Activated naive CD4-positive, alpha-beta T cell treated with anti-CD3 and anti-CD28 coated beads, Interleukin-2, amount 10 ng/mL, durations not matched to agents 7 days and 5 days (primary cell): ENCODE measurements at regions not wholly inside any gene's neighbourhood (a gene's known extent, or its start where the extent isn't known, plus 50 kb on each side); places are given as distances from the start of the nearest gene placed in this dataset.
"Not testable (repeated sequence)": the region's sequence is repeated elsewhere in the genome, so short reads cannot be mapped to it uniquely, and the experiment has no call there.

Experiments used
- CTCF ChIA-PET: fragments of 350-600 bp; sonication (Branson Sonifier 250); formaldehyde crosslinking; loops from one replicate; lab custom pipeline; 2021; ENCODE audit warnings: antibody characterized with exemption; lab: Charles Lee
- DNase-seq: peaks from one replicate; pipeline ENCODE4 v3.0.0-alpha.2; 2020
- H3K27ac Mint-ChIP-seq: one replicate; pipeline ENCODE4 v1.8.0; 2021; ENCODE audit warnings: mild to moderate bottlenecking, moderate library complexity, mixed read lengths
- H3K27me3 Mint-ChIP-seq: one replicate; pipeline ENCODE4 v1.8.0; 2021; ENCODE audit warnings: mild to moderate bottlenecking, mixed read lengths
- H3K36me3 Mint-ChIP-seq: one replicate; pipeline ENCODE4 v1.8.0; 2021; ENCODE audit warnings: mixed read lengths
- H3K4me1 Mint-ChIP-seq: one replicate; pipeline ENCODE4 v1.8.0; 2021; ENCODE audit warnings: mixed read lengths
- H3K4me3 Mint-ChIP-seq: one replicate; pipeline ENCODE4 v1.8.0; 2021; ENCODE audit warnings: mild to moderate bottlenecking, moderate library complexity, mixed read lengths
- H3K9me3 Mint-ChIP-seq: one replicate; pipeline ENCODE4 v1.8.0; 2021; ENCODE audit warnings: mixed read lengths

DNA sequence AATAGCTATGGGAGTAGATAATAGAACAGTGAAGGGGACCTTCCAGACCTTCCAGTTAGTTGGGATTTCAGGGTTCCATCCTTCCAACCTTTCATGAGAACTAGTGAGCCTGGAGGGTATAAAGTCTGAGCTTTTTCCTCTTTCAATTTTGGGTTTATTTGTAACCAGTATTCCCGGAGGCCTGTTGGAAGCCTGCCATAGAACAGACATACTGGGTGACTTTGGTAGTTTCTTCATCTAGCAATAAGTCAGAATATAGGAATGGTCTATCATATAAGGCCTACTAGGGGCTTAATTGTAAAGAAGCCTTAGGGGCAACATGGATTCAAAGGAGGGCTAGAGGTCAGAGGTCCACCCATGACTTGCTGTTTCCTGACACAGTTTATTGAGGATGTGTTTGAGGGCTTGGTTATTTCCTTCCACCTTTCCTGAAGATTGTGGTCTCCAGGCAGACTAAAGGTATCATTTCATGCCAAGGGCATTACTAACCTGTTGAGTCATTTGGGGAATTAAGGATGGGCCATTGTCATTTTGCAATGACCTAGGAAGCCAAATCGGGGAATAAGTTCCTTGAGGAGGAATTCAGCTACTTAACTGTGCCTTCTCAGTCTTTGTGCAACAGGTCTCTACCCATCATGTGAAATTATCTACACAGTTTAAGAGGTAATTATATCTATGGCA, 410.3 kb downstream of the SLC6A15 start:
- no peak for DNase-seq
- Mint-ChIP-seq H3K36me3 (no peaks in the 10 kb centered on the region), H3K4me1 (no peaks in the 10 kb centered on the region), H3K9me3 (no peaks in the 10 kb centered on the region), H3K27me3 (no peaks in the 10 kb centered on the region), H3K4me3 (no peak overlapping the region), H3K27ac (no peak overlapping the region)
- CTCF ChIA-PET = interaction anchor here (3.3 kb wide), 1 partner anchor 1816 kb away, joined by 15 read pairs; the partner anchor contains the start of gene TMTC2

DNA sequence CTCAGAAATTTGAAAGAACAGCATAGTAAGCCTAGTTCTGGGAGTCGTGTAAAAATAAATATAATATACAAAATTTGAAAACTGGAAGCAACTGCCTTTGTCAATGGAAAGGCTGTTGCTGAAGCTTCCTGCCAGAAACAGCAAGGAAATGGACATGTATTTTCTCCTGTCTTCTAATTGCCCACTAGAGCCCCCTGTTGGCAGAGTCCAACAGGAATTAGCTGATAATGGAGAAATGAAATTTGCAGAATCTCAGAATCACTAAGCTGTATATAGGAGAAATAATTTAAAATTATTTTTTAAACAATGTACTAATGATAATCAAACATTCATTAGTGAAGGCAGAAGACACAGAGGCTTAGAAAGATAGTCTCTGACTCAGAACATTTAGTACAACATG, 414.8 kb downstream of the SLC6A15 start:
- Mint-ChIP-seq H3K36me3 (no peaks in the 10 kb centered on the region), H3K4me1 (no peaks in the 10 kb centered on the region), H3K4me3 (no peak overlapping the region), H3K27me3 (no peaks in the 10 kb centered on the region), H3K27ac (no peak overlapping the region), H3K9me3 (no peaks in the 10 kb centered on the region)
- CTCF ChIA-PET = interaction anchor here (1.0 kb wide), 1 partner anchor 9 kb away, joined by 3 read pairs; no protein-coding TSS in a partner anchor
- DNase-seq = no peak

DNA sequence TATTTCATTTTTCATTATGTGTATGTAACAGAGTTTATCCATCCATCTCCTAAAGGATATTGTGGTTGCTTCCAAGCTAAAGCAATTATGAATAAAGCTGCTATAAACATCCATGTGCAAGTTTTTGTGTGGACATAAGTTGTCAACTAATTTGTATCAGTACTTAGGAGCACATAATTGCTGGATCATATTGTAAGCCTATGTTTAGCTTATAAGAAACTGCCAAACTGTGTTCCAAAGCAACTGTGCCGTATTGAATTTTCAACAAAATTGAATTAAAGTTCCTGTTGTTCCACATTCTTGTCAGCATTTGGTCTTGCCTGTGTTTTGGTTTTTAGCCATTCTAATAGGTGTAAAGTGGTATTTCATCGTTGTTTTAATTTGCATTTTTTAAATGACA, 416.9 kb downstream of the SLC6A15 start:
- H3K9me3 Mint-ChIP-seq = no peaks in the 10 kb centered on the region

DNA sequence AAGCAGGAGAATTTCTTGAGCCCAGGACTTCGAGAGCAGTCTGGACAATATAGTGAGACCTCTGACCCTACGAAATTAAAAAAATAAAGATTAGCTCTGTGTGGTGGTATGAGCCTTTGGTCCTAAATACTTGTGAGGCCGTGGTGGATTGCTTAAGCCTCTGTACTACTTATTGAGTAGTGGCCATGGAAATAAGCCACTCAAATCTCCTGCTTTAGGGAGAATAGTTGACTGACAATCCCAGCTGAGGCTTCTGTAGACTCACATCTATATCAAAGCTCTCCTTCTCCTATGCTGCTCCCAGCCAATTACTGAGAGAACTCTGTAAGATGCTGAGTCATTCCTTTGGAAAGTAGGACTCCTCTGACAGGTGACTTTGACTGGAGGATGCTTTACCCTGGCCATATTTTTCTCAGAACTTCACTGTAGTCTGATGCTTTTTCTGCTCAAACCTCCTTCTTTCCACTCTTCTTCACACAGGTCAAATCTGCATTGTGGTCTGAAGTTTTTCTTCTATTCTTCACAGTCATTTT, 420.2 kb downstream of the SLC6A15 start:
- no peaks in the 10 kb centered on the region for H3K9me3 Mint-ChIP-seq
- H3K27me3 Mint-ChIP-seq = no peaks in the 10 kb centered on the region
- no peak for DNase-seq
- no peaks in the 10 kb centered on the region for H3K36me3 Mint-ChIP-seq
- no peaks in the 10 kb centered on the region for H3K4me1 Mint-ChIP-seq
- H3K27ac Mint-ChIP-seq = no peak overlapping the region
- CTCF ChIA-PET = no interaction called here
- no peak overlapping the region for H3K4me3 Mint-ChIP-seq

More for the DNA sequence above, 416.9 kb downstream of the SLC6A15 start:
- CTCF ChIA-PET = interaction anchor here (1.3 kb wide), 1 partner anchor 1810 kb away, joined by 4 read pairs; no protein-coding TSS in a partner anchor
- Mint-ChIP-seq H3K36me3 (no peaks in the 10 kb centered on the region), H3K27ac (no peak overlapping the region), H3K4me1 (no peaks in the 10 kb centered on the region), H3K27me3 (no peaks in the 10 kb centered on the region), H3K4me3 (no peak overlapping the region)
- no peak for DNase-seq

DNA sequence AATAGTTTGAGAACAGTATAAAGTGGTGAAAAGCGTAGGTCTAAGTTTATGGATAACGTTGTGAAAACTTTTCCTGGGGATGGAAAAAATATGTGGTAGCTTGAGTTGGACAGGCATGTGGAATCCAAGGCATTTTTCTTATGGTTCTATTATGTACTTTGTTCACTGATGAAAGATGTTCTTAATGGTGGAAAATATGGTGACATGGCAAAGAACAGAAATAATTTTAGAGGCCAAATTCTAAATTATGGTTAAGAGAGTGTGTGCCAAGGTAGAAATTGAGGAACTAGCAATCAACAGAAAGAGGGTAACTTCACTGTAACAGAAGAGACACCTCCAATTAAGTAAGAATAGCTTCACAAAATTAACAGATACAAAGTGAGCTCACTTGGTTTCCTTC, 427.8 kb downstream of the SLC6A15 start:
- no peaks in the 10 kb centered on the region for H3K27me3 Mint-ChIP-seq
- no peak for DNase-seq
- no peak overlapping the region for H3K4me3 Mint-ChIP-seq
- H3K9me3 Mint-ChIP-seq = no peaks in the 10 kb centered on the region
- CTCF ChIA-PET = no interaction called here
- H3K36me3 Mint-ChIP-seq = no peaks in the 10 kb centered on the region
- H3K27ac Mint-ChIP-seq = no peak overlapping the region
- no peaks in the 10 kb centered on the region for H3K4me1 Mint-ChIP-seq

DNA sequence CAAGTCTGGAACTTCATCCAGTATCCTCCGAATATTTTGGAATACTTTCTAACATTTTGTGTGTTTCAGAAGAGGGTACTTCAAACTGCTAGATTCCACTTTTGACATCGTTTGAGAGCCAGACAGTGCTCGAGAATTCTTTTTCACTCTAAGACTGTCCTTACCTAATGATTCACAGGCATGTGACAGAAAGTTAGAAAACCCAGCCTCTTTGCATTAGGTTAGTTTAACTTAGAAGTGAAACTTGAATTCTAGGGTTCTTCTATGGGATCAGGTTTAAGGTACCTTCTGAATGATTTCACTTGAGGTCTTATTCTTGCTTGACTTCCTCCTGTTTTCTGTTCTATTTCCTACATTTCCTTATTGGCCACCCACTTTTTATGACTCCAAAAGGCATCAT, 431.8 kb downstream of the SLC6A15 start:
- Mint-ChIP-seq H3K4me3 (no peak overlapping the region), H3K4me1 (no peaks in the 10 kb centered on the region), H3K36me3 (no peaks in the 10 kb centered on the region), H3K27ac (no peak overlapping the region), H3K9me3 (no peaks in the 10 kb centered on the region), H3K27me3 (no peaks in the 10 kb centered on the region)
- DNase-seq = no peak
- CTCF ChIA-PET = no interaction called here

DNA sequence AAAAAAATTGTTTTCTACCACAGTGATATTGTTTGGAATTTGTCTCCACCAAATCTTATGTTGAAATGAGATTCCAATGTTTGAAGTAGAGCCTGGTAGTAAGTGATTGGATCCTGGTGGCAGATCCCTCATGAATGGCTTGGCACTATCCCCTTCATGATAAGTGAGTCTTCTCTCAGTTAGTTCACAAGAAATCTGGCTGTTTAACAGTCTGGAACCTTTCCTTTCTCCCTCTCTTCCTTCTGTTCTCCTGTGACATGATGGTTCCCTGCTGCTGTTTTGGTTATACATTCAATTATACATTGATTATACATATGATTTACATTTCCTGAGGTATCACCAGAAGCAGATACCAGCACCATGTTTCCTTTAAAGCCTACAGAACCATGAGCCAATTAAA, 442.2 kb downstream of the SLC6A15 start:
- no peak overlapping the region for H3K27ac Mint-ChIP-seq
- CTCF ChIA-PET = no interaction called here
- H3K4me1 Mint-ChIP-seq = no peaks in the 10 kb centered on the region
- no peaks in the 10 kb centered on the region for H3K36me3 Mint-ChIP-seq
- DNase-seq = no peak
- H3K27me3 Mint-ChIP-seq = no peaks in the 10 kb centered on the region
- H3K4me3 Mint-ChIP-seq = no peak overlapping the region
- H3K9me3 Mint-ChIP-seq = no peaks in the 10 kb centered on the region

DNA sequence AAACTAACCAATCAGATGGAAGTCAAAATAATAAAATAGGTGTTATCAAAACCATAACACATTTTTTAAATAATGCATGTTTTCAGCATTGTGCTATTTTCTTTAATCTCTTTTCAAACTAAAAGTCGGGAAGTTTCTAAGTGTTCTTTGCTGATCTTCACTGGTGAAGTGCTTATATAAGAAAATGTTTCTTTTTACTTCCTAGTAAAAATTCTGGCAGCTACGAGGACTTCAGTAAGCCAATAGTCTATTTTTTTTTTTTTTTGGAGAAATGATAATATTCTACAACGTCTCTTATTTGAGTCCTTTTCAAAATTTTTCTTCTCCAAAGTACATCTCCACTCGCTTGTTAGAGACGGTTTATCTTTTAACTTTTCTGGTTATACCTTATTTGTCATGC, 448.0 kb downstream of the SLC6A15 start:
- DNase-seq = no peak
- H3K4me3 Mint-ChIP-seq = no peak overlapping the region
- H3K27me3 Mint-ChIP-seq = no peaks in the 10 kb centered on the region
- H3K36me3 Mint-ChIP-seq = no peaks in the 10 kb centered on the region
- H3K9me3 Mint-ChIP-seq = peaks cover 2% of the 10 kb centered on the region
- CTCF ChIA-PET = no interaction called here
- no peak overlapping the region for H3K27ac Mint-ChIP-seq
- no peaks in the 10 kb centered on the region for H3K4me1 Mint-ChIP-seq

DNA sequence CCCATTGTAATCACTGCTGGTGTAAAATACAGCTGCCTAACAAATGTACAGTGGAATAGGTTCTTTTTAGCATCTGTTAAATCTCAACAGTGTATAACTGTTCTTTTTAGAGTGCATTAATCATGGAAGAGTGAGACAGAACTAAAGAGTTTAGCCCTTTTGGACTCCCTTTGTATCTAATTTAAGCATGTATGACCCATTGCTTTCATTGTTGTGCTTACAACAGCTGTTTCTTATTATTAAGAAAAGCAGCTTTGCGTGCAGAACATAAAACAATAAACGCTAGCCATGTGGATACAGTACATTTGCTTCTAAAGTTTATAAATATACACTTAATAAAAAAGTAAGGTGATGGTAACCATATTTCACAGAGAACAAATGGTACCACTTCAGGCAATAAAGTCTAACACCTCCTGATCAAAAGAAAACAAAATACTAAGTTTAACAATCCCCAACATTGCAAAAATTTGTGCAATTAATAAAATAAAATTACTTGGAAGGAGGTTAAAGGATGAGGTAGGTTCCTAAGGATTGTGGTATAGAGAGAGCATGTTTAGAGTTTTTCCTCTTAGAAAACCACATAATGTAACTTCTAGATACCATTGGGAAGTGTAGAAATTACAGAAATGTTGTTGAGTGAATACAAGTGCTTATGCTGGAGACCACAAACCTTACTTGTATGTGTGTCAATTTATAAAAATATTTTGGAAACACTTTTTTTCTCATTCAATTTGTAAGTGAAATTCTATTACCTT, 448.7 kb downstream of the SLC6A15 start:
- H3K27me3 Mint-ChIP-seq = no peaks in the 10 kb centered on the region
- no peak overlapping the region for H3K4me3 Mint-ChIP-seq
- no peak overlapping the region for H3K27ac Mint-ChIP-seq
- H3K36me3 Mint-ChIP-seq = no peaks in the 10 kb centered on the region
- CTCF ChIA-PET = no interaction called here
- H3K9me3 Mint-ChIP-seq = peaks cover 2% of the 10 kb centered on the region
- no peak for DNase-seq
- no peaks in the 10 kb centered on the region for H3K4me1 Mint-ChIP-seq

DNA sequence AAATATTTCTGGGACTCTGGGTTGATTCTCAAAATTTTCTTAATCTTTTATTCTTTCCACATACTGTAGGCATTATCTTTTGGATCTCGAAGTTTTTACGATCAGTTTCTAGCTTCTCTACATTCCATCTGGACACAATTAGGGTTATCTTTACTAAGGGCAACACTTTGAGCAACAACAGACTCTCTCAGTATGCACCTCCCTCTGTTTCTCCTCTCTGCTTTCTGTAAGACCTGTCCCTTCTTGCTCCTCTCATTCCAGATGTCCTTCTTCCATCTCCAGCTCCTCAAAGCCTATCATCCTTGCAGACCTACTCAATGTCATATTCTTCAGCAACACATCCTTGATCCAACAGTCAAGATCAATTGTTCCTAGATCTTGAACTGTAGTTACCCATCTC, 457.0 kb downstream of the SLC6A15 start:
- CTCF ChIA-PET = no interaction called here

DNA sequence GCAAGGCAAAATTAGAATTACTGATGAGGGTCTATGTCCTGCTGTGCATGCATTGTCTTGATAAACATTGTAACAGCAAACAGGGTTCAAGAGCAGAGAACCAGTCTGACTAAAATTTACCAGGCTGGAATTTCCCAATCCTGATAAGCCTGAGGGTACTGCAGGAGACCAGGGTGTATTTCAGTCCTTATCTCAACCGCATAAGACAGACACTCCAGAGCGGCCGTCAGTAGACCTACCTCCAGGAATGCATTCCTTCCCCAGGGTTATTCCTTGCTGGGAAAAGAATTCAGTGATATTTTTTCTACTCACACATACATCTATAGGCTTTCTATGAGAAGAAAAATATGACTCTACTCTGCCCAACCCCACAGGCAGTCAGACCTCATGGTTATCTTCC, 466.1 kb downstream of the SLC6A15 start:
- H3K27me3 Mint-ChIP-seq, H3K4me3 Mint-ChIP-seq, H3K4me1 Mint-ChIP-seq, CTCF ChIA-PET, H3K9me3 Mint-ChIP-seq, H3K36me3 Mint-ChIP-seq, H3K27ac Mint-ChIP-seq, DNase-seq: not testable (repeated sequence)

More for the DNA sequence above, 457.0 kb downstream of the SLC6A15 start:
- DNase-seq = no peak
- peaks cover 6% of the 10 kb centered on the region for H3K9me3 Mint-ChIP-seq
- H3K4me3 Mint-ChIP-seq = no peak overlapping the region
- no peaks in the 10 kb centered on the region for H3K27me3 Mint-ChIP-seq
- H3K4me1 Mint-ChIP-seq = no peaks in the 10 kb centered on the region
- no peak overlapping the region for H3K27ac Mint-ChIP-seq
- H3K36me3 Mint-ChIP-seq = no peaks in the 10 kb centered on the region

DNA sequence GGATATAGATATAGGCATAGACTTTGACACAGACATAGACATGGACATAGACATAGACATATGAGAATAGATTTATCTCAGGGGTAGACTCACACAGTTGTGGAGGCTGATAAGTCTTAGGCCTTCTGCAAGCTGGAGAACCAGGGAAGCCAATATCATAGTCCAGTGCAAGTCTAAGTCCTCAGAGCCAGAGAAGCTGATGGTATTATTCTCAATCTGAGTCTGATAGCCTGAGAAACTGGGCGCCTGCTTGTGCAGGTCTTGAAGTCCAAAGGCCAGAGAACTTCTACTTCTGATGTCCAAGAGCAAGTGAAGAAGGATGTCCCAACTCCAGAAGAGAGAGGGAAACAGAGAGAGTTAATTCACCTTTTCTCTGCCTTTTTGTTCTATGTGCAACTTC, 476.5 kb downstream of the SLC6A15 start:
- Mint-ChIP-seq H3K27me3 (no peaks in the 10 kb centered on the region), H3K27ac (no peak overlapping the region), H3K4me1 (no peaks in the 10 kb centered on the region), H3K4me3 (no peak overlapping the region), H3K9me3 (no peaks in the 10 kb centered on the region), H3K36me3 (no peaks in the 10 kb centered on the region)
- CTCF ChIA-PET = no interaction called here
- DNase-seq = no peak

DNA sequence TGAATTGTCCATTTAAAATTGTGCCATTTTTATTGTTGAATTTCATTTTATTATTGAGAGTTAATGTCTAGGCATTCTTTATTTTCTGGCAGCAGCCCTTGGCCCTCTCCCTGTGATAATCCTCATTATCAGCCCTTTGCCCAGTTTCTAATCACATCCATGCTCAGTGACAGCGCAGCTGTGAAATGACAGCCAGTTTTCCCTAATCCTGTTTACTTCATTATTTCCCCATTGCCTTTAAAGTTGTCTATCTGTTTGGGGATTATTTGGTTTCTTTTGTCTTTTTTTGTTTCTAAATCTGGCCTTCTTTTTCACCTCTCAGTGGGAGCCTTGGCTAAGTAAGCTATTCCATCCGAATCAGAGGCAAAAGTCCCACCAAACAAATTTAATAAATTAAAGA, 476.9 kb downstream of the SLC6A15 start:
- Mint-ChIP-seq H3K4me1 (no peaks in the 10 kb centered on the region), H3K4me3 (no peak overlapping the region), H3K27ac (no peak overlapping the region), H3K27me3 (no peaks in the 10 kb centered on the region), H3K9me3 (no peaks in the 10 kb centered on the region), H3K36me3 (no peaks in the 10 kb centered on the region)
- DNase-seq = no peak
- CTCF ChIA-PET = no interaction called here

DNA sequence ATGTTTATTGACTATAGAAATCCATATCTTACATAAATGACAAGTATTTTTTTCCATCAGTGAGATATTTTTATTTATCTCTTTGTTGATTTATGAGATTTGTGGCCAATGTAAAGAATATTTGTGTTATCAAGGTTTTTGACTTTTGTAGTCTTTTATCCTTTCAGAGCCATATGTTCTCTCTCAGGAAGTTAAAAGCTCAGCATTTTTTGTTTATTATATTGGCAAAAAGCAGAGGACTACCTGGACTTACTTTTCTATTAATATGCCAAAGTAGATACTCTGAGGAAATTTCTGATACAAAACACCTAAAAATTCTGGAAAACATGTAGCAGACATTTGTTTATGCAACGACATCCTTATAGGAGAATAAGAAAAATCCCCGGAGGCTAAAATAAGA, 490.3 kb downstream of the SLC6A15 start:
- no peak overlapping the region for H3K27ac Mint-ChIP-seq
- no peaks in the 10 kb centered on the region for H3K36me3 Mint-ChIP-seq
- H3K4me1 Mint-ChIP-seq = no peaks in the 10 kb centered on the region
- DNase-seq = no peak
- CTCF ChIA-PET = no interaction called here
- H3K27me3 Mint-ChIP-seq = no peaks in the 10 kb centered on the region
- H3K4me3 Mint-ChIP-seq = no peak overlapping the region
- no peaks in the 10 kb centered on the region for H3K9me3 Mint-ChIP-seq

DNA sequence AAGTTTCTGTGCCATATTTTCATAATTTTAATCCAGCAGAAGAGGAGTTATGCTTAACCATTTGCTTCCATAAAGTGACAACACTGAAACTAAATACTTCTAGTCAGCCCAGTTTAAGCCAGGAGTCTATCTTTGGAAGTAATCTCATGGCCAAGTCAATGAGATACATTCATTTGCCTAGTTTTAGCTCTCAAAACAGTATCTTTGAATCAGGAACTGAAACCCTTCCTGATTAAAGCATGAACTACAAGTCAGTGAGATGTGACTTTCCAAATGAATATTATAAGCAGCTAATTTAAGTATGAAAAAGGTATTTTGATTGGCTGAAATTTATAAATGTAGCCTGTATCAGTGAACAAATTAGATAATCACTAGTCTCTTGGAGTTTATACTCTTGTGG, 491.5 kb downstream of the SLC6A15 start:
- H3K27me3 Mint-ChIP-seq = no peaks in the 10 kb centered on the region
- no peak for DNase-seq
- no peaks in the 10 kb centered on the region for H3K9me3 Mint-ChIP-seq
- H3K36me3 Mint-ChIP-seq = no peaks in the 10 kb centered on the region
- CTCF ChIA-PET = no interaction called here
- no peaks in the 10 kb centered on the region for H3K4me1 Mint-ChIP-seq
- H3K4me3 Mint-ChIP-seq = no peak overlapping the region
- H3K27ac Mint-ChIP-seq = no peak overlapping the region
